PC-3 (cell line): ENCODE measurements at regions not wholly inside any gene's neighbourhood (a gene's known extent, or its start where the extent isn't known, plus 50 kb on each side); places are given as distances from the start of the nearest gene placed in this dataset.

ENCODE experiments used
- EZH2 ChIP-seq: fragments of 300-600 bp; sonication (generic); IDR thresholded peaks from one replicate; pipeline ENCODE4 v1.6.1; 2017; ENCODE audit warnings: antibody characterized with exemption, mild to moderate bottlenecking, low read length; ENCODE audit not compliant: unreplicated experiment
- EZH2phosphoT487 ChIP-seq: fragments of 300-600 bp; sonication (generic); IDR thresholded peaks from 2 replicates; pipeline ENCODE4 v1.6.1; 2018; ENCODE audit warnings: mild to moderate bottlenecking, antibody characterized with exemption, low read length, borderline replicate concordance
- TF ChIP-seq, protein P1 (sequence below): fragments of 300-600 bp; sonication (generic); conservative IDR thresholded peaks from 2 replicates; pipeline ENCODE4 v1.5.1; 2017; ENCODE audit warnings: antibody characterized with exemption, low read depth, mild to moderate bottlenecking, low read length

DNA sequence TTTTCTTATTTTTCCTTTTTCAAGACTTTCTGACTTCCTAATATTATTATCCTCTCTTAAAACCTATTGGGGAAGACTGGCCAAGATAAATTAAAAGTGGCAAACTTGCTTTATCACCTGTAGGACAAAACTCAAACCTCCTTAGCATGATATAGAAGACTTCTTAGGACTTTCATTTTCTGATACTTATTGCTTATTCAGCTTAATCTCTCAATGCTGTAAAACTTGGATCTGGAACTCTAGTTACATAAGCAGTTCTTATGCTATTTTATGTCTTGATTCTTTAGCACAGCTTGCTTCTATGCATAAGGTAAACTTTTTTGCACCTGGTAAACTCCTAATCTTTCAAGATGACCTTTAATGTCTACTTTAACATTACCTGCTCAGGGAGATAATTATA lies 382.3 kb upstream of the LRRC7 start:
- TF ChIP-seq, protein P1, sequence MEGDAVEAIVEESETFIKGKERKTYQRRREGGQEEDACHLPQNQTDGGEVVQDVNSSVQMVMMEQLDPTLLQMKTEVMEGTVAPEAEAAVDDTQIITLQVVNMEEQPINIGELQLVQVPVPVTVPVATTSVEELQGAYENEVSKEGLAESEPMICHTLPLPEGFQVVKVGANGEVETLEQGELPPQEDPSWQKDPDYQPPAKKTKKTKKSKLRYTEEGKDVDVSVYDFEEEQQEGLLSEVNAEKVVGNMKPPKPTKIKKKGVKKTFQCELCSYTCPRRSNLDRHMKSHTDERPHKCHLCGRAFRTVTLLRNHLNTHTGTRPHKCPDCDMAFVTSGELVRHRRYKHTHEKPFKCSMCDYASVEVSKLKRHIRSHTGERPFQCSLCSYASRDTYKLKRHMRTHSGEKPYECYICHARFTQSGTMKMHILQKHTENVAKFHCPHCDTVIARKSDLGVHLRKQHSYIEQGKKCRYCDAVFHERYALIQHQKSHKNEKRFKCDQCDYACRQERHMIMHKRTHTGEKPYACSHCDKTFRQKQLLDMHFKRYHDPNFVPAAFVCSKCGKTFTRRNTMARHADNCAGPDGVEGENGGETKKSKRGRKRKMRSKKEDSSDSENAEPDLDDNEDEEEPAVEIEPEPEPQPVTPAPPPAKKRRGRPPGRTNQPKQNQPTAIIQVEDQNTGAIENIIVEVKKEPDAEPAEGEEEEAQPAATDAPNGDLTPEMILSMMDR: no peak
- no peak for TF ChIP-seq EZH2phosphoT487
- no peak for TF ChIP-seq EZH2
